ENCODE measurements at regions not wholly inside any gene's neighbourhood (a gene's known extent, or its start where the extent isn't known, plus 50 kb on each side); places are given as distances from the start of the nearest gene placed in this dataset.

DNA sequence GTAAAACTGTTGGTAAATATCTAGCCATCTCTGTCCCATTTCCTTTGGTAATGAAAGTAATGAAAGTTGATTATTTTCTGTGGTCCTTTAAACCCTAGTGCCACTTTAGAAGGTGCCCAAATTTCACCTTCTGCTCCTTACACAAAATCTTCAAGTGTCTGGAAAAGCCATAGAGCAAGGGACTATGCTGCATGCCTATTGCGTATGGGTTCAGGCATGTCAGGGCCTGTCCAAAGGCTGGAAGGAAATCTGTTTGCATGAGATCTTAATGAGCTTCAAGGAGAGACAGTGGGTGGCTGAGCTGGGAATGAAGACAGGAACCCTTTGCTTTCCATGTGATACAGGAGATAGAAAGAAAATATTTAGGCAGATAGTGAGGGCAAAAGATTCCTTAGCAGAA lies 66.6 kb upstream of the CCN6 start:
- no peak for DNase-seq (ENCODE audit: low spot score)

DNA sequence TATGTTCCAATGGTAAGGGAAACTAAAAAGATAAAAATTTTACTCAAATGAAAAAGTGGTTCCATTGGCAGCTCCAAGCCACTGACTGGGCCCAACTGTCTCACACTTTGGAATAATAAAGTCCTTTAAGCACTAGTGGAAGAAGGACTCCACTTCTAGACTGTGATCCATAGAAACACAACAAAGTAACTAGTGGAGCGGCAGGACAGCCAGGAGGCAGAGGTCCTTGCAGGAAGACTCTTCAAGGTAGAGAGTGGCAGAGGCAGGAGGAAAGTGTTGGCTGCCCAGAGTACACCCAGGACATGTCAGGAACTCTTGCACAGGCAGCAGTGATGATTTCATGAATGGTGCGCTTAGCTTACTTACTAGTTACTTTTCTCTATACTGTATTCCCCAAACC lies 65.0 kb upstream of the CCN6 start:
- no peak for DNase-seq (ENCODE audit: low spot score)

DNA sequence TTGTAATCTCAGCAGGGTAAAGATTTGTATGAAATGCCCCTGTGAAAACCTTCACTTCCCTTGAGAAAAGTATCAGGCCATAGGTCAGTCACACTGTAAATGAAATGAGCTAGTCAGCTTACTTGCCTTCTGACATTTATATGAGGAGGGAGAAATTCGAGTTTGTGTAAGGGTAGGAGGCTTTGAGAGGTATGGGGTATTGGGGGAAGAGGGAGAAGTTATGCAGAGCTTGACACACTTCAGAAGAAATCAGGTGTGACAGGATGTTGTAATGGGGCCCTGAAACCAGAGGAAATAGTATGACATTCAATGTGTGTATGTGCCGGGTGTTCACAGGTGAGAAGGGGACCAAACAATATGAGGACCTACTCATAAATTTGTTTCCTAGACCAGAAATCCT lies 64.2 kb upstream of the CCN6 start:
- no peak for DNase-seq (ENCODE audit: low spot score)

DNA sequence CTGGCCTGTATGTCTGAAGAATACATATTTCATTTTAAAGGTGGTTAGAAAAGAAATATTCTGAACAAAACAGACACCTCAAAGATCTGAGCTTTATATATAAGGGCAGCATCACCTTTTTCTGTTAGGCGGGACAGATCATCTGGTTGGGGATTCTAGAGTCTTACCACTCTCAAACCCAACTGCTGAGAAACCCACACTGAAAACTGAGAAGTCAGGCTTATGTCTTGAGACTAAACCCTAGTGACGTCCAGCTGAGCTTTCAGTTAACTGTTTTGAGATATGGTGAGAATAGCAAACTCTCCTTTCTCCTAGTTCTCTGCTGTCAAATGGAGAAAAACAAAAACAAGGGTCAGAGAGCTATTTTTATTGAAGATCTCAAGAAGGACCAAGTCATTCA lies 63.7 kb upstream of the CCN6 start:
- DNase-seq (ENCODE audit: low spot score) = no peak

DNA sequence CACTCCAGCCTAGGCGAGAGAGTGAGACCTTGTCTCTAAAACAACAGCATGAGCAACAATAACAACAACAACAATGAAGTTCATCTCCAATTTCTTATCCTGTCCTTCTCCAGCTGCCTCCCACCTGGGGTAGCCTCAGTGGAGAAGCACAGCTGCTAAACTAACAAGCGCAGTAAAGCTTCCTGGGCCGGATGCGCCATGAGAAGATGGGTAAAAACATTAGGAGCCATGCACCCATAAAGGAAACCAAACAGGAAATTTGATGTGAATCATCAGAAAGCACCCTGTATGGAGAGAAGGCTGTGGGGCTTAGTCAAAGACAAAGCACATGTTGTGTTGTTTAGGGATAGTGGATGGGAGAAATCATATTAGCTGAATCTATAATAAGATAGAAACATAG lies 61.1 kb upstream of the CCN6 start:
- DNase-seq (ENCODE audit: low spot score) = peak; percentile 52

DNA sequence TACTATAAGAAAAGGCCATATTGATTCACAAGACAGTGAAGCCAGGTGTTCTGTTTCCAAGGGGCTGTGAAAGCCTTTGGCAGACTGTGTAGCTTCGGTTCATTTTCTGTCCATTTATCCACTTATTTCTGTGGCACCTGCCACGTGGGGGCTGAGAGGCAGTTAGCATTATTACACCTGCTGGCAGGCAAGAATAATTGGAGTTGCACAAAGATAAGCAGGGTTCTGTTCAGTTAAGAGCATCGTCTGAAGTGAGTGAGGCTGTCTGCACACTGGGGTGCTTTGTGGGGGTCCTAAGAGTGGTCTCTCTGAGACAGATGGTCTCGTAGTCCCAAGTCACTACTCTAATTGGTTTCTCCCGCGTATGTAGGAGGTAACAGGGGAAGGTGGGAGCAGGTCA lies 60.6 kb upstream of the CCN6 start:
- DNase-seq (ENCODE audit: low spot score) = no peak

- no peak for DNase-seq (ENCODE audit: low spot score)
Observed at GRCh38 chr6:111994791-111995190, 59.1 kb upstream of the CCN6 start.

GRCh38 chr6:111995404-111995803 lies 58.5 kb upstream of the CCN6 start:
- no peak for DNase-seq (ENCODE audit: low spot score)

DNA sequence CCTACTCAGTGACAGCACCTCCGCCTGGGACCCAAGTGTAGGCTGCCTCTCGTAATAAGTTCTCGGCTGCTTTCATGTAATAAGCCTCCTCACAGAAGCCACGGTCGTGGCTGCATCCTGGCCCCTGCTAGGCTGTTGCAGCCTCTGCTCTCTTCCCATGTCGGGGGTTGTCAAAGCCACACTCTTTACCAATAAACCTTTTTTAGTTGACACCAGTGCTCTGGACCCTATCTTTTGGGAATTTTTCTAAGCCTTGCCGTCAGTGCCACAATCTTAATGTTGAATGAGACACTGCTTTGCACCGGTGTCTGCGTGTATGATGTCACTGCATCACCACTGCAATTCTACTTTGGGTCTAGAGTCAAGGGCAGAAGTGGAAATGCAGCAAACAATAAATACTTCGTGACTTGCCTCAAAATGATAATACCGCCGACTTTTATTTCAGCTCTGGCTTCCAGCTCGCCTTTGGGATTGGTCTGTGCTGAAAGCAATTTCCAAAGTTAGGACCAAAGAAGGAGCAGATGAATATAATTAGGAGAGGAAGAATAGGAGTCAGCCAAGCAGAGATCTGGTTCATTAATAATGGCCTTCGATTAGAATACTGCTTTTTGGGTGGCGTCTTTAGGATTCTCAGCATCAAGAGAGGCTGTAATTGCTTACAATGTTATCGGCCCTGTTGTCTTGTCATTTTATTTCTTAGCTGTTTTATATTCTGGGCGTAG lies 57.6 kb upstream of the CCN6 start:
- no peak for DNase-seq (ENCODE audit: low spot score)

DNA sequence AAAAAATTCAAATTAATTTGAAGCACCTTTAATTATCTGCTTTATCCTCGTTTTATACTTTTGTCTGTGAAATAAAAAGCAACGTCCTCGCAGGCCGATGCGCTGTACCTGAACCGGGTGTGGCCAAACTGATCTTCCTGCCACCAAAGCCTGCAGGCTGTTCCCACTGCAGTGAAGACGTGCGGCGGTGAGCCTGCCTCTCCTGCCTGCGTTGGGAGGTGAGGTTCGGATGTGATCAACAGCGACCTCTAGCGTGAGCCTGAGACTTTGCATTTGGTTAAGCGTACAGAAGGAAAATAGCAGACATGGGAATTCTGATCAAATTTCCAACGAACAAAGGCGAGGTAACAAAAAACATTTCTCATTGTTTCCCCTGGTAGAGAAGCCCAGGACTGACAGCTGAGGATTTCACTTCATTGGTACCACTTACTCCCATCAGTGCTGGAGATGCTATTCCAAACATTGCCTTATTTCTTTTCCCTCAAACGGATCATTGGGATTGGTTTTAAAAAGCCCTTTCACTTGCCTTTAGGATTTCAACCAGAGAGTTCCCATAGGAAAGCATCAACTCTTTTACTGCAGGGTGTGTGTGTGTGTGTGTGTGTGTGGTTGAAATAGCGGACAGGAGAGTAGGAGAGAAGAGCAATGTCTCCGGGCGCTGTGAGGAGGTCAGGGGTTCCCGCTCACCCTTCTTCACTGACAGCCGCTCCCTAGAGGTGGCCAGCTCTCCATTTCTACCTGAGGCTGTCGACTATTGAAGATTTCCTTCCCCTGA lies 56.6 kb upstream of the CCN6 start:
- peak; percentile 45 for DNase-seq (ENCODE audit: low spot score)

- no peak for DNase-seq (ENCODE audit: low spot score)
Observed at GRCh38 chr6:111997853-111998208, 56.1 kb upstream of the CCN6 start.

DNA sequence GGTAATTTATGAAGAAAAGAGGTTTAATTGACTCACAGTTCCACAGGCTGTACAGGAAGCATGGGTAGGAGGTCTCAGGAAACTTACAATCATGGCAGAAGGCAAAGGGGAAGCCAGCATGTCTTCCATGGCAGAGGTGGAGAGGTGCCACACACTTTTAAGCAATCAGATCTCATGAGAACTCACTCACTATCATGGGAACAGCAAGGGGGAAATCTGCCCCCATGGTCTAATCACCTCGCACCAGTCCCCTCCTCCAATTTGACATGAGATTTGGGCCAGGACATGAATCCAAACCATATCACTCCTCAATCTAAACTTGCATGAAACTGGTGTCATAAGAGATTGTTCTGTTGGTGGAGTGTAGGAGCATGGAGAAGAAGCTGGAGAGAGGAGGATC lies 51.6 kb upstream of the CCN6 start:
- no peak for DNase-seq (ENCODE audit: low spot score)
